Lower leg skin (tissue), 4 donors: ENCODE measurements at regions not wholly inside any gene's neighbourhood (a gene's known extent, or its start where the extent isn't known, plus 50 kb on each side); places are given as distances from the start of the nearest gene placed in this dataset.

Experiments used
- DNase-seq, 2 donors: peaks; one replicate each; pipeline ENCODE4 v3.0.0-alpha.2; 2019; ENCODE audit warnings: low spot score in 2 of 2
- H3K4me3 ChIP-seq: fragments of 200-600 bp; sonication (generic); 2 replicates; pipeline ENCODE4 v1.5.1; 2017; ENCODE audit warnings: mild to moderate bottlenecking, low read depth; ENCODE audit not compliant: poor library complexity, severe bottlenecking
- CTCF ChIP-seq, 3 donors: fragments of 450-650 bp; IDR thresholded peaks; one replicate each; pipeline ENCODE4 v1.5.1; 2016; ENCODE audit warnings: antibody characterized with exemption in 3 of 3, mild to moderate bottlenecking in 3 of 3, moderate library complexity in 2 of 3
- POLR2A ChIP-seq, 2 donors: fragments of 450-650 bp; IDR thresholded peaks; one replicate each; pipeline ENCODE4 v1.6.1; 2016 to 2017; ENCODE audit warnings: antibody characterized with exemption in 2 of 2, mild to moderate bottlenecking in 1 of 2, moderate library complexity in 1 of 2
- WGBS, 2 donors: methylation state at CpG; one replicate each; pipeline ENCODE4 v1.1.5; 2018; 5-methylcytosine and 5-hydroxymethylcytosine counted together
- intact Hi-C: fragments of 100-400 bp; cut with DNase I; formaldehyde crosslinking; loops from one replicate; pipeline ENCODE4 v1.15.0; 2023; ENCODE audit warnings: low total_unique reads

GRCh38 chr2:215611609-215612386 lies 175.9 kb upstream of the FN1 start:
- no peak for DNase-seq
- intact Hi-C loops = no loop called here
- 69 to 77% methylated on average over 7 of the region's 7 CpGs for WGBS, 2 donors
- no peak for TF ChIP-seq POLR2A (IDR thresholded peaks at IDR 0.05)
- no peak for TF ChIP-seq CTCF (IDR thresholded peaks at IDR 0.05)
- no peak overlapping the region for H3K4me3 ChIP-seq

GRCh38 chr2:215609089-215610032 lies 173.5 kb upstream of the FN1 start:
- no peak overlapping the region for H3K4me3 ChIP-seq
- 63 to 68% methylated on average over 8 of the region's 8 CpGs for whole genome bisulfite sequencing, 2 donors
- intact Hi-C loops = no loop called here
- DNase-seq = no peak
- TF ChIP-seq CTCF (IDR thresholded peaks at IDR 0.05) (no peak), POLR2A (IDR thresholded peaks at IDR 0.05) (no peak)

GRCh38 chr2:215607766-215608165 lies 171.9 kb upstream of the FN1 start:
- TF ChIP-seq POLR2A (IDR thresholded peaks at IDR 0.05) (no peak), CTCF (IDR thresholded peaks at IDR 0.05) (no peak)
- no peak overlapping the region for H3K4me3 ChIP-seq
- WGBS, 2 donors = 69 to 81% methylated on average over 1 of the region's 1 CpG
- intact Hi-C loops = no loop called here
- DNase-seq = no peak

GRCh38 chr2:215606219-215606618 lies 170.4 kb upstream of the FN1 start:
- 54 to 56% methylated on average over 2 of the region's 2 CpGs for WGBS, 2 donors
- no peak for DNase-seq
- intact Hi-C loops = no loop called here
- TF ChIP-seq CTCF (IDR thresholded peaks at IDR 0.05) = no peak
- no peak for TF ChIP-seq POLR2A (IDR thresholded peaks at IDR 0.05)
- no peak overlapping the region for H3K4me3 ChIP-seq

GRCh38 chr2:215605214-215605613 lies 169.3 kb upstream of the FN1 start:
- intact Hi-C loops = no loop called here
- DNase-seq = no peak
- TF ChIP-seq CTCF (IDR thresholded peaks at IDR 0.05) (no peak), POLR2A (IDR thresholded peaks at IDR 0.05) (no peak)

More at GRCh38 chr2:215605214-215605613, 169.3 kb upstream of the FN1 start:
- H3K4me3 ChIP-seq = no peak overlapping the region
